ENCODE measurements at regions not wholly inside any gene's neighbourhood (a gene's known extent, or its start where the extent isn't known, plus 50 kb on each side); places are given as distances from the start of the nearest gene placed in this dataset.

DNA sequence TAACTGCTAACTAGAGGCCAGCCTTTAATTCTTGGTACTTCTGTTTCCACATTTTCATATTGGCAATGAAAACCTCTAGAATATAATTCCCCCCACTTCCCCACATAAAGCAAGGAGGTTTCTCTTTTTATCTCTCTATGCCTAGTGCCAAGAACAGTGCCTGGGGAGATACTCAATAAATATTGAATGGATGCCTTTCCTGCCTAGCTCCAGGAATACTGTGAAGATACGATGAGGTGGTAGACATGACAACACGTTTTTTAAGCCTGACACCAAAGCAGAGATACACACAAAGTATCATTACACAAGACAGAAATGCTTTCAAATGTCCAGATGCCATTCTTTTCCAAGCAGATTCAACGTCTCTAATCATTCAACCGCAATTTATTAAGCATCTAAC is 535.5 kb downstream of the XIRP2 start:
- no peak for DNase-seq

DNA sequence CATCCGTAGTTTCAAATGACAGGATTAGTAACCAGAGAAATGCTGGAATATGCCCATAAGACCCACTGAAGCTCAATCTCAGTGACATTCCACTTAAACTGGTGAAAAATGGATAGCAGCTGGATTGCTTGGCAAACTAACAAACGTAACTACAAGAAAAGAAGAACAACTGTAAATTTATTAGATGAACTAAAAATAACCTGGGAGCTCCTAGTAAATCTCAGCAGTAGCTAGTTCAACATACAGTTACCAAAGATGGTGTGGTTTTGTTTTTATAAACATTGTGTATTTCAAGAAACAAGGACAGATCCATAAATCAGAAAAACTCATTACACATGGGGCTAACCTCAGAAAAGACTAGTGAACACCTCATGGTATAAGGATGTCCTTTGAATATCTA is 531.9 kb downstream of the XIRP2 start:
- no peak for DNase-seq

DNA sequence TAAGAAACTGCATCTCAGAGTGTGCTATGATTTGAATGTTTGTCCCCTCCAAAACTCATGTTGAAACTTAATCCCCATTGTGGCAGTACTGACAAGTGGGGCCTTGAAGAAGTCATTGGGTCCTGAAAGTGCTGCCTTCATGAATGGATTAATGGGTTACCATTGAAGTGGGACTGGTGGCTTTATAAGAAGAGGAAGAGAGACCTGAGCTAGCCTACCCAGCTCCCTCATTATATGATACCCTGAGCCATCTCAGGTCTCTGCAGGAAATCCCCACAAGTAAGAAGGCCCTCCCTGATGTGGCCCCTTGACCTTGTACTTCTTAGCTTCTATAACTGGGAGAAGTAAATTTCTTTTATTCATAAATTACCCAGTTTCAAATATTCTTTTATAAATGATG is 526.8 kb downstream of the XIRP2 start:
- no peak for DNase-seq

DNA sequence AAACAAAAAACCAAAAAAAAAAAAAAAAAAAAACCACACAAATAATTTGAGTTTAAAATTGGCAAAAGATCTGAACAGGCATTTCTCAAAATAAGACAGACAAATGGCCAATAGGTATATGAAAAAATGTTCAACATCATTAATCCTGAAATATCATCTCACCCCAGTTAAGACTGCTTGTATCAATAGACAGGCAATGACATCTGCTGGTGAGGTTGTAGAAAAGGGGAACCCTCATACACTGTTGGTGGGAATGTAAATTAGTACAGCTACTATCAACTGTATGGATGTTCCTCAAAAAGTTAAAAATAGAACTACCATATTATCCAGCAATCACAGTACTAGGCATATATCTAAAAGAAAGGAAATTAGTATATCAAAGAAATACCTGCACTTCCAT is 523.1 kb downstream of the XIRP2 start:
- no peak for DNase-seq

DNA sequence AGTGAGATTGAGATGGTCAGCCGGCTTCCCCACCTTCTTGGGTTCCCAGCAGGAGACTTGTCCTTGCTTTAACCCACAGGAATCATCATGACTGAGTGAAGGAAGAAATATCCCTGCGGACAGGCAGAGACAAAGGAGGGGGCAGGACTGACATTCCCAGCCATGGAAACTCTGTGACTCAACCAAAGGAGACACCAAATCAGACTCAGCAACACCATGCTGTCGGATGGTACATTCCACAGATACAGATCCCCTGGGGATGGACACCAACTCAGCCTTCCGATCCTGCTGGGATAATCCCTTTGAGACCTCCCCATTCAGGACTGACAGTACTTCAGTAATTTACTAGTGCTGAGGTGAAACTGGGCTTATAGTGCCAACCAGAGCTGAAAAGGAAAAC is 518.3 kb downstream of the XIRP2 start:
- no peak for DNase-seq

DNA sequence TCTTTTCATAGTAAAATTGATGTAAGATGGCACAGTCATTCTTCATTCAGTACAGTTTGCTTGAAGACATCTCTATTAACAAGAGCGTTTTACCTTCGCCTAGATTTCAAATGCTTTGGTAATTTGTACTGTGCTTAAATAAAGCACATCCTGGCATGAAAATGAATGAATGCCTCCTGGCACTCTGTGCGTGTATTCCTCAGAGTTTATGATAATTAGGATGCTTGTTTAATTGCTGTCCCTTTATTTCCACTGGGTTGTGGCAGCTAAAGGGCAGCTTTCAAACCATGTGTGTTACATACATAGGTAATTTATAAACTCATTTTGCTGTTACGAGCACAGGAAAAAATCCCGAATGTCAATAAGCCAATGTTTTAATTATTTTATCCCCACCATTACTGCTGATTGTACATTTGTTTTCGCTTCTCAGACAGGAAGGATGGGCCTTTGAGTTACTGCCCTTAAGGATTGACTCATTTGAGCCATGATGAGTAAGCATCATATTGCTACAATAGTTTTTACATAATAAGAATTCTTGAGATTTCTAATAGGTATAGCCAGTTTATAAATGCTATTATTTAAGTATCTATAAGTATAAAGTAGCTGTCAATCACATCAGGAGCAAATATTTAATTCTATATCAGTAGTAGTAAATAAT is 516.5 kb downstream of the XIRP2 start:
- DNase-seq, result no peak

DNA sequence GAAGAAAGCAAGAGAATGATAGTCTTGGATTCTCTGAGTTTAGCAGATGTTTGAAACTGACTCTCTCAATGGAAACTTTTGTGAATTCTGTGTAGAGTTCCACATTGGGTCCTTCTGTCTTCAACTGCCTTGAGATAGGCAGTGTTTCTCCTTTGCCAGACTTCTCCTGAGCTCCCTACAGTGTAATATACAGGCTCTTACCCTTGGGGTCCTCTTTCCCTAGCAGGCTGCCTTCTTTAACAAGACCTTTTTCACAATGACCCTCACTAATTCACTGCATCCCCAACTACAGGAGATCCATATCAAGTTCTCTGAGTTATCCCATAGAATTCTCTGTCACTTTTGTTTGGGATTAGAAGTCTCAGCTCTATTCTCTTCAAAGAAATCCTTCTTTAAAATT is 513.0 kb downstream of the XIRP2 start:
- DNase-seq, result no peak

DNA sequence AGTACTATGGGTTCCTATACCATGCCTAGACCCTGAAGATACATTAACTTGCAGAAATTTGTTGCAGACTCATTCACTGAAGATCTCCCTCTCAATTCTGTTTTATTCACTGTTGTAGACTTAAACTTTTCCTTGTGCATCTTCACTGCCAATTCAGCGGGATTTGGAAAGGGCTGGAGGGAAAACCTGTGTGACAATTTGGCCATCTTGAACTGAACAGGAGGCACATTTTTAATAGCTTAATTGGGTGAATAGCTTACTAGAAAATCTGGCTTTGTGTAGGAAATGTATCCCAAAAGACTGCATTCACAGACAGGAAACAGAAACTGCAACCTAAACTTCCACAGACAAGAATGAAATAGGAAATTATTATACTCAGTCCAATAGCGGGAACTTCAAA is 512.3 kb downstream of the XIRP2 start:
- DNase-seq, result no peak

DNA sequence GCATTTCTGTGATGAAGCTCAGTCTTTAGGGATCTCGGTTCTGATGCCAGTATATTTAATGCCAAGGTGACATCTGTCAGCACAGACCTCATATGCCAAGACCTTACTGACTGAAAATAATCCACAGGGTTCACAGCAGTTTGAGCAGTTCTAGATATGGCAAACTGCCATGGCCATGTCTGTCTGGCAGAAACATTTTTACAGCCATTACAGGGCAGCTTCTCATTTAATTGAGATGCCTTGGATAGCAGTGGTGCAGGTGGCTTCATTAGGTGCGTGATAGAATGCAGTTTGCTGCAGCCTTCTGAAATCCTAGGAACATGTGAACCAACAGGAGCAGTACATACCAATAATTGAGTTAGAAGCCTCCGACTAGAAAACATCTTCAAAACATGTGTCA is 510.6 kb downstream of the XIRP2 start:
- no peak for DNase-seq

DNA sequence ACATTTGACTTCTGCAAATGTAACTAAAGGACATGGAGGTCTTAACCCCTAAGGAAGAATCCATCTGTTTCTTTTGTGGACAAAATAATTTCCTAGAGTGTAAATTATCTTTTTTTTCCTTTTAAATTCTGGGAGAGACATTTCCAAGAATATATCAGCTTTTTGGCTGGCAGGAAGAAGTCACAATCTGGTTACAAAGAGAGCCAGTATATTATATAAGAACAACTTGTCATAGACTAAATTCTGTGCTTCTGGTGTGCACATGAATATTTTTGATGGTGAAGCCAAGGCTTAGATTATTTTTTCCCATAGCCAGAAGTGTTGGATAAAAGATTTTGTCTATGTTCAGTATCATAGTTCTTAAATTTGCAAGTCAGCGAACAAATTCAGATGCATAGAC is 500.6 kb downstream of the XIRP2 start:
- DNase-seq, result no peak

DNA sequence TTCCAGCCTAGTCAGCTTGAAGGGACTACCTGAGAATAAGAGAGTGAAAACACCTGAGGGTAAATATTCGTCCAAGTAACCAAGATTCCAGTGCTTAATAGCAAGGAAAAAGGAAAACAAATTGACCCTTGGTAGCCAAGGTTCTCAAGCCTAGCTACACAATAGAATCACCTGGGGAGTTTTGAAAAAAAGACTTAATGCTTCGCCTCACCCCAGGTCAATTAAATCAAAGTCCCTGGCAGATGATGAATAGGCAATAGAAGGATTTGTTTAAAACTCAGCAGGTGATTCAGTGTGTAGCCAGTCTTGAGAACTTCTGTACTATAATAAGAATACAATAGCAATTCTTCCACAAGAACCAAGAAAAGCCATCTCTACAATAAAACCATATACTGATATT is 500.2 kb downstream of the XIRP2 start:
- no peak for DNase-seq

DNA sequence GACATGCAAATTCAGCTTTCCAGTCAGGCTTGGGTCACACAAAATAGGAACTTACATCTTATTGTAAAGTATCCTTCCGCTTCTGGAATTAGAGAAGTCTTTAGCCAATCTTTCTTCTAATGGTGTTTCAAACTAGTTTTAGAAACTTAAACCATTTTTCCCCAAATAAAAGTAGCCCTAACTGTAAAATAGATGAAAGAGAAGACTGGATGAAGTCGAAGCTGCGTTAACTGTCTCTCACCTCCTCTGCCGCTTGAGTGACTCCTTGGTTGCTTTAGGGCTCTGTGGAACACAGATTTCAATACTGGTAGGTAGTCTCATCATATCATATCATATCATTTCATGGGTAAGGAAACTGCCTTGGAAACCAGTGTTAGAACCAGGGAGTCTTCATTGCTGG is 498.4 kb downstream of the XIRP2 start:
- no peak for DNase-seq

DNA sequence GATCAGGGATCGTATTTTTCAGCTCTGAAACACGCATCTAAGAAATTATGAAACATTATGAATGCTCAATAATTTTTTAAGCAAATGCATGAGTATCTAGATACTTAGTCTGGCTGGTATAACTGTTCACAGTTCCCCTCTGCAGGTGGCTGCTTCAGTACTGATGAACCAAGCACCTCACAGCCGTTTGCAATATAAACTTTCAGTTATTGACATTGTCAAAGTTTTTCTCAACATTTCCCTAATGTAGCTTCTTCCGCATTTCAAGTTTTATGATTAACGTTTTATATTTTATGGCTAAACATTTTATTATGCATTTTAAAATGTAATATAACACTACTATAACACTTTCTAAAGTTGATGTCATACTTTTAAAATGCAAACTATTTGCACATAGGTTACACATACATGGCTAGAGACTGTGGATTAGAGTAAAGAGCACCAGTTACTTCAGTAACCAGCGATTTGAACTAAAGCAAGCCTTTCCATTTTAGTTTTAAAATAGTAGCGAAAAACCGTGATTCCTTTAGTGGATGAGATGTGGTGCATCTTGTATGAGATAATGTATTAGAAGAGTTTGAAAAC is 495.4 kb downstream of the XIRP2 start:
- no peak for DNase-seq

DNA sequence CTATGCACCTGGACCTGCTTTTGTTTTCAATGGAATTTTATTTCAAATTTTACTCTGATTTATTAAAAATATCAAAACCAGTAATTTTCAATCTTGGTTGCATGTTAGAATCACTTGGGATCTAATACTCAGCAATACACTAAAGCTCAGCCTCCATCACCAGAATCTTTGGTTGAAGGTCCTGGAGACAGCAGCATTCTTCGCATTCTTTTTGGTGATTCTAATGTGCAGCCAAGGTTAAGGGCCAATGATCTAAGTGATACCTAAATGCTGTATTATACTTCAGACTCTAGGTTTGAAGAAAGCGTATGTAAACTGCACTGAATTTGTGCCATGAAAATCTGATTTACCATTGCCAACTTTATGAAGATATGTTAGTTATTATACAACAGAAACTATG is 493.1 kb downstream of the XIRP2 start:
- no peak for DNase-seq

DNA sequence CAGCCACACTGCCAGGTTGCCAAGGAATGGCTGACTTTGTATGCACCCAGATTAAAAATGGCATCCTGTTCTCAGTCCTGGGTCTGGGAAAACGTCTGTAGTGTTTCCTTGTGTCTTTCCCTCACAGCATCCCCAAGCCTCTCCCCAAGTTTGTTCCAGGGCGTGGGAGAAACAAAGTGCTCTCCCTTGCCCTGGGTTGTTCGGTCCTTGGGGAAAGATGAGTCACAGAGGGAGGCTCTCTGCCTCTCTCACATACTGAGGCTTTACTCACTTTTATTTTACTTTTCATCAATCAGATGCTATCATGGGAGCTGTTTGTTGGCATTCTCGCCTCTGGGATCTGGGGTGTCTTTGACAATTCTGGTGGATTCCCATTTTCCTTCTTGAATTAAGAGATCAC is 492.3 kb downstream of the XIRP2 start:
- DNase-seq, result no peak

DNA sequence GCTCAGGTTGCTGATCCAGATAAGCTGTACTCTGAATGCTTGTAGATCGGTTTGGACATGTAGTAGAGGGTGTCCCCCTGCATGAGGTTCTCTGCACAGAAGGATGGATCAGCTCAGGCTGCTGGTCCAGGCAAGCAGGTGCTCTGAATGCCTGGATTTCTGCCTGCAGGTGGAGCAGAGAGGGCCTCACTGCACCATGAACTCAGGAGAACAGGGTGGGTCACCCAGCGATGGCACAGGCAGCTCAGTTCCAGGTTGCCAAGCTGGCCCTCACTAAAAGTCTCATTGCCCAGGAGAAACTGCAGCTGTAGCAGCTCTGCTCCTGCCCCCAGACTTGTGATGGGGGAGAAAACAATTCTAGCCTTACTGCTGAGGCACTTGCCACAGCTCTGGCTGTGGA is 491.8 kb downstream of the XIRP2 start:
- DNase-seq, result no peak

DNA sequence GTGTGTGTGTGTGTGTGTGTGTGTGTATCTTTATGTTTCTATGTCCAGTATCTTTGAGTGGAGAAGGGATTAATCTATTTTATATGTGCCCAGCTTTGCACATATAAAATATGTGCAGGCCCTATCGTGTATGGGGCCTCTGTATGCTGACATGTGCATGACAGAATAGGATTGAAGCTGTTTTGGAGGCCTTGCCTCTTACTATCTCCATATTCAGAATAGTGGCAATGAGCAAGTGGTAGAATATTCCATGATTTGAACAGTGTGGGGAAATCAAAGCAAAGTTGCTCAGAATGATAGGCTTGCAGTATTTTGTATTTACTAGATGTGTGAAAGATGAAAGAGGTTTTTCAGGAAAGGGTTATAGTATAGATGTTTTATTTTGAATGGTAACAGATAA is 480.8 kb downstream of the XIRP2 start:
- DNase-seq, result no peak

DNA sequence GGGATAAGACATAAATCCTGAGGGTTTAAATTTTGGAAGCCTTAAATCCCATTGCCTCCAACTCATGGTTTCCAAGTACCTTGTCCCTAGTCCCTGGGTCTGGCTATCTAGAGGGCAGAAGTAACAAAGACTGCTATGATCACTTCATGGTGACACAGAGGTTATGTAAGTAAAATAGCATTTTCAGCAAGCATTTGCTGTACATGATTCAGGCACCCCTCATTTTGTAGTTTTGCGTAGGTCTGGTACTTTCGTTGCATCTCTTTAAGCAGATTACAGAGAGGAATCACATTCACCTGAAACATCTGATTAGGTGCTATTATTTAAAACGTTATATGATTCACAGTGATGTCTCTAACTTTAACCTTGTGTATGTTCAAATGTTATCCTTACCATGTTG is 480.1 kb downstream of the XIRP2 start:
- DNase-seq, result no peak

DNA sequence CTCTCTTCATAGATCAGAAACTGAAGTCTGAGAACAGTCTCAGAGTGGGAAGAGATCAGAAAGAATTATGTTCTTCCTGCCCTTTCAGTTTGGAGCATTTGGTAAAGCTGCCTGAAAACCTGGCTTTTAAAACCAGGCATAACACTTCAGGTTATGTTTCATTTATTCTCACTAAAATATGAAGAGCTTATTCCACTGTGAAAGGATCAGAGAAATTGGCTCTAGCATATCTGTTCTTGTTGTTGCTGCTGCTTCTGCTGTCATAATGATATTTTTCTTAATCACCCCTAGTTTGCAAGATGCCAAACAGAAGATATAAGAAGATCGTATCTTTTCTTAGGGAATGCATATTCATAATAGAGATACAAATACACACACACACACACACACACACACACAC is 476.9 kb downstream of the XIRP2 start:
- no peak for DNase-seq

DNA sequence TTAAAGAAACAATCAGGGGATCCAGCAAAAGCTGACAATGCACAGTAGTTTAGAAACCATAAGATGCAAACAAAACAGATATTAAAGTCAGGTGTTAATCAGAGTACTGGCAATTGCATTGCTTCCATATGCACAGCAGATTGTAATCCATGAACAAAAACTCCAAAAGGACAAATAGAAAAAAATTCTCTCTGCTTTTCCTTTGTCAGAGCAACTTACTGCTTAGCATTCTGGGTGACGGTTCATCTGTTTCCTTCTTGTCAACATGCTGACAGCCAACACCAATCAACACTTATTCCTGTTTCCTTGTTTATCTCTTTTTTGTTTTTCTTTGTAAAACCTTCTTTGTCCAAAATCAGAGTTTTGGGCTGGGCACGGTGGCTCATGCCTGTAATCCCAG is 473.1 kb downstream of the XIRP2 start:
- no peak for DNase-seq

DNA sequence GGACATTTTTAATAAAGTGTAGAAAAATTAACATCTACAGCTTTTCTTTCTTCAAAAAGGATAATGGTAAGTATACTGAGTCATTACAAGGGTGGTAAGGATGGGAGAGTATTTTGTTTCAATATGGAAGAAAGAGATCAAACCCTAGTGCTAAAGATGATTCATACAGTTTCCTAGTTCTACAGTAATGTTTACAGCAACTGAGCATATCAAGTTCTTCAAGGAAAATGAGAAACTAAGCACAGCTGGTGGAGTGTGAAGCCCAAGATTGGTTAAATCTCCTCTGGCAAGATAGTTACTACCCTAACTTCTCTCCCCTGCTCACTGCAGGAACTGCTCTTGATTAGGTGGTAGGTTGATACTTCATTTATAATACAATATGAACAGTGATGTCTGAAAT is 467.5 kb downstream of the XIRP2 start:
- DNase-seq, result no peak

DNA sequence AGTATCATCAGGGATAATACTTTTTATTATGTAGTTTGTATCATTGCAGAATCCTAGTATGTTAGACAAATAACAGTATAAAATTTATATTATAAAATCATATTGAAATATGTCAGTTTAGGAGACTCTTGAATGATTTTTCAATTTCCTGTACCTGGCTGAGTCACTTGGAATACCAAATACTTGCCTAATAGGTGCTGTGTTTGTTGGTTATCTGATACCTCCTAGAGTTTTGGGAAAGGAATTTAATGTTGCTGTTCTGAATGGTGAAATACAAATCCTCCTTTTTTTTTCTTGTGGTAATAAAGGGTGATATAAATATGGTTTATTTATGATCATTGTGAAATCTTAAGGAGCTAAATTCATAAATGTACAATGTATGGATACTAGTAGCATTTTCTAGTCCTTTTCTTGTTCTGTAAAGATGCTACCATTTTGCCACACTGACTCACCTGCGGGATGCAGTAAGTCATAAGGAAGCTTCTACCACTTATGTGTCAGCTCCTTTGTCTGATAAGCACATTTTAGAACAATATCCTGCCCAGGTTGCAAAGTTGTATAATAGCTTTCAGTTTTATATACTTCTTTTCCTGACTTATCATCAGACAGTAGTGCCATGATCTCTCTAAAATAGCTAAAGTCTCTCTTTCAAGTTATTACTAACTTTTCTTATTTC is 465.5 kb downstream of the XIRP2 start:
- DNase-seq, result no peak

DNA sequence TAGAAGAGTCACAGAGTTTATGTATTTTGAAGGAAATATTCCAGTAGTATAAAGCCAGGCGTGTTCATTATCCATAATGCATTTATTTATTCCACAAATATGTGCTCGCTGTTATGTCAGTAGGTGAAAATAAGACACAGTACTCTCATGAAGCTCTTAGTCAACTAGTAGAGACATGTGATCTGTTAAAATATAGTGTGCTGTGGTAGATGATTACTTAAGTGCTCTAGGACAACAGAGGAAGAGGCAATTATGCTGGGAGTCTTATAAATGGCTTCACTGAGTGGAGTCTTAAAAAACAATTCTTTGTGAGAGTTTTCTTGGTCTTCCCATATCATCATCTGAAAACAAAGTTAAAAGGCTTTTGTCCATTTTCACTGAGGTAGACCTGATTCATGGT is 457.3 kb downstream of the XIRP2 start:
- no peak for DNase-seq

DNA sequence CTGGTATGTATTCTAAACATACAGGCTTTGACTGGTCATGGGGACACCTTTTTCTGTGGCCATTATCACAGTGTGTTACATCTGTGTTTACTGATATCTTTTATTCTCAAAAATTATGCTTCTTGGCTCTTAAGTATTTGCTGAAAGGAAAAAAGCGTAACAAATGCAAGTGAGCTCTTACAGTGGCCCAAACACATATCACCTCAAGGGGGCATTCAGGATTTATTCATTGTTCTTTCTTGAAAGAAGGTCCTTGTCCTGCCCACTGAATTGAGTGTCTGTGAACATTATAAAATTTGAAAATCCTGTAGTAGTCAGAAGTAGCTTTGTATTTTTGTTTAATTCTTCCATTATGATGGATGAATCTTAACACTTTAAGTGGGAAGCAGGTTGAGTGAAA is 454.5 kb downstream of the XIRP2 start:
- DNase-seq, result no peak

All from occipital lobe (tissue), 1 donor.